HL-60 (cell line): ENCODE measurements at regions not wholly inside any gene's neighbourhood (a gene's known extent, or its start where the extent isn't known, plus 50 kb on each side); places are given as distances from the start of the nearest gene placed in this dataset.

Source experiments
- CTCF ChIP-seq: IDR thresholded peaks from one replicate; pipeline ENCODE4 v1.5.1; 2011; ENCODE audit warnings: low read length, control low read depth, inconsistent platforms; ENCODE audit not compliant: insufficient read depth
- GABPA ChIP-seq: IDR thresholded peaks from 2 replicates; pipeline ENCODE4 v1.6.1; 2012; ENCODE audit warnings: low read depth
- SPI1 ChIP-seq: IDR thresholded peaks from 2 replicates; pipeline ENCODE4 v1.6.1; 2012; ENCODE audit warnings: low read depth, mild to moderate bottlenecking, borderline replicate concordance

GRCh38 chr6:9927275-9927674 is 487.6 kb downstream of the TFAP2A start:
- TF ChIP-seq GABPA, result no peak
- no peak for TF ChIP-seq CTCF
- TF ChIP-seq SPI1, result no peak
